ENCODE measurements at regions not wholly inside any gene's neighbourhood (a gene's known extent, or its start where the extent isn't known, plus 50 kb on each side); places are given as distances from the start of the nearest gene placed in this dataset.

DNA sequence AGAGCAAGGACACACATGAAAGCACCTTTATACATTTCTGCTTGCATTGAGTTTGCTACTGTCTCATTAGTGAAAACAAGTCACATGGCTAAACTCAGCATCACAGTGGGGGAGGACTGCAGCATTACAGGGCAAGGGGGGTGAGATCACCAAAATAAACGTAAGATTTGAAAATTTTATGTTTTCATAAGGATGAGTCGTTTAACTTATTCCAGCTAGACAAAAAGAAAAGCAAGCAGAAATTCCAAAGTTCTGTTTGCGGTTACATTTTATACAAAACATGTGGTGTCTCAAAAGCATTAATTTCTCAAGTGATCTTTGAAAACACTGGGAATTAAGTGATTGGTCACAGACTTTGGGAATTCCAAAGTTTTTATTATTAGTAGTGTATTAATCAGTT, 261.4 kb upstream of the RXFP2 start:
- no peak for TF ChIP-seq POLR2A (IDR thresholded peaks at IDR 0.05; ENCODE audit: low read depth, low read length)
- TF ChIP-seq, protein P1, sequence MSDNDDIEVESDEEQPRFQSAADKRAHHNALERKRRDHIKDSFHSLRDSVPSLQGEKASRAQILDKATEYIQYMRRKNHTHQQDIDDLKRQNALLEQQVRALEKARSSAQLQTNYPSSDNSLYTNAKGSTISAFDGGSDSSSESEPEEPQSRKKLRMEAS (IDR thresholded peaks at IDR 0.05; ENCODE audit: insufficient read depth, insufficient read length) = no peak
- TF ChIP-seq MYC (IDR thresholded peaks at IDR 0.05; ENCODE audit: low read depth, low read length) = no peak
- TF ChIP-seq EZH2 (IDR thresholded peaks at IDR 0.05; ENCODE audit: borderline replicate concordance, low read depth, low read length, severe bottlenecking) = no peak
- TF ChIP-seq FOS (IDR thresholded peaks at IDR 0.05; ENCODE audit: borderline replicate concordance, insufficient read depth, low read length) = no peak
- no peak for TF ChIP-seq POLR2AphosphoS5 (IDR thresholded peaks at IDR 0.05; ENCODE audit: insufficient read depth, low read depth, low read length)
- TF ChIP-seq JUN (IDR thresholded peaks at IDR 0.05; ENCODE audit: borderline replicate concordance, insufficient read depth, insufficient read length, low read depth) = no peak
- TF ChIP-seq GATA2 (IDR thresholded peaks at IDR 0.05; ENCODE audit: insufficient read depth, insufficient read length, low read depth, low read length) = no peak
- TF ChIP-seq, protein P2, sequence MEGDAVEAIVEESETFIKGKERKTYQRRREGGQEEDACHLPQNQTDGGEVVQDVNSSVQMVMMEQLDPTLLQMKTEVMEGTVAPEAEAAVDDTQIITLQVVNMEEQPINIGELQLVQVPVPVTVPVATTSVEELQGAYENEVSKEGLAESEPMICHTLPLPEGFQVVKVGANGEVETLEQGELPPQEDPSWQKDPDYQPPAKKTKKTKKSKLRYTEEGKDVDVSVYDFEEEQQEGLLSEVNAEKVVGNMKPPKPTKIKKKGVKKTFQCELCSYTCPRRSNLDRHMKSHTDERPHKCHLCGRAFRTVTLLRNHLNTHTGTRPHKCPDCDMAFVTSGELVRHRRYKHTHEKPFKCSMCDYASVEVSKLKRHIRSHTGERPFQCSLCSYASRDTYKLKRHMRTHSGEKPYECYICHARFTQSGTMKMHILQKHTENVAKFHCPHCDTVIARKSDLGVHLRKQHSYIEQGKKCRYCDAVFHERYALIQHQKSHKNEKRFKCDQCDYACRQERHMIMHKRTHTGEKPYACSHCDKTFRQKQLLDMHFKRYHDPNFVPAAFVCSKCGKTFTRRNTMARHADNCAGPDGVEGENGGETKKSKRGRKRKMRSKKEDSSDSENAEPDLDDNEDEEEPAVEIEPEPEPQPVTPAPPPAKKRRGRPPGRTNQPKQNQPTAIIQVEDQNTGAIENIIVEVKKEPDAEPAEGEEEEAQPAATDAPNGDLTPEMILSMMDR (IDR thresholded peaks at IDR 0.05; ENCODE audit: extremely low read depth in 1 of 2, insufficient read depth in 1 of 2, low read depth in 1 of 2, low read length in 2 of 2) = no peak
- Histone ChIP-seq H3K9me1 (replicated peaks; ENCODE audit: control insufficient read depth, extremely low read depth, insufficient read depth, low read length) (no peaks in the 10 kb centered on the region), H3K36me3 (ENCODE audit: control insufficient read depth in 2 of 2, extremely low read depth in 1 of 2, insufficient read depth in 2 of 2, low read length in 2 of 2) (no peaks in the 10 kb centered on the region), H3K9ac (replicated peaks; ENCODE audit: extremely low read depth, insufficient read depth, low read length) (no peak overlapping the region), H3K4me1 (ENCODE audit: control insufficient read depth, extremely low read depth, insufficient read depth, low read length) (no peaks in the 10 kb centered on the region), H3K9me3 (replicated peaks; ENCODE audit: control insufficient read depth, insufficient read depth, low read length) (no peaks in the 10 kb centered on the region), H3K4me2 (ENCODE audit: insufficient read depth, low read length) (no peak overlapping the region), H2AFZ (ENCODE audit: low read depth, low read length) (no peak overlapping the region), H4K20me1 (replicated peaks; ENCODE audit: control insufficient read depth, extremely low read depth, insufficient read depth, low read length) (no peaks in the 10 kb centered on the region), H3K79me2 (ENCODE audit: control insufficient read depth, insufficient read depth, low read length) (no peaks in the 10 kb centered on the region), H3K4me3 (replicated peaks in 1 of 3; ENCODE audit: insufficient read depth in 1 of 3, low read depth in 1 of 3, low read length in 3 of 3) (no peak overlapping the region), H3K27ac (ENCODE audit: insufficient read depth, low read depth, low read length) (no peak overlapping the region), H3K27me3 (ENCODE audit: control insufficient read depth in 2 of 2, insufficient read depth in 2 of 2, low read length in 2 of 2) (peaks cover 0 to 2% of the 10 kb centered on the region in 2 experiments)
- intact Hi-C loops (cut with micrococcal nuclease) (no loop called here), dilution Hi-C loops (cut with MboI; ENCODE audit: extremely low pct_ligation_motif_present, low sequenced_read_pairs) (no loop called here)
- no TSS peak for BruUV-seq (replicated peaks)
- FAIRE-seq = no peak
- CTCF ChIA-PET = no interaction called here
- POLR2A ChIA-PET = no interaction called here
- DNase-seq (ENCODE audit: low read depth, low spot score) = no peak

Data from endothelial cell of umbilical vein (primary cell).